A549 (cell line): ENCODE measurements at regions not wholly inside any gene's neighbourhood (a gene's known extent, or its start where the extent isn't known, plus 50 kb on each side); places are given as distances from the start of the nearest gene placed in this dataset.

ENCODE experiments used
- ATAC-seq, 2 experiments: fragments of 200-7000 bp in 1 of 2; fragments of >200 bp in 1 of 2; cut with Nextera tagmentation in 1 of 2; cut with Tn5 transposase in 1 of 2; 3 replicates each; pipeline versions ENCODE4 v1.8.0 to v1.9.1; 2018 to 2020; ENCODE audit warnings: mild to moderate bottlenecking in 1 of 2, moderate library complexity in 1 of 2
- CTCF ChIA-PET: fragments of 300-600 bp; sonication (Branson Sonifier 250); formaldehyde crosslinking; extraction: SDS; loops from one replicate; lab custom pipeline; 2021; ENCODE audit warnings: antibody characterized with exemption, inconsistent platforms; lab: Yijun Ruan, JAX
- POLR2A ChIA-PET: fragments of 350-600 bp; formaldehyde crosslinking; extraction: SDS; loops from one replicate; lab custom pipeline; 2021; ENCODE audit warnings: antibody characterized with exemption, inconsistent platforms; lab: Yijun Ruan, JAX
- DNase-seq, 2 experiments: peaks; one replicate each; pipeline versions ENCODE4 v3.0.0 to v3.0.0-alpha.2; 2011 to 2016; ENCODE audit warnings: low read depth in 1 of 2, low spot score in 1 of 2
- FAIRE-seq: peaks from 2 replicates; lab custom pipeline; 2011; peaks lifted over from hg19 to GRCh38; lab: Jason Lieb, UNC
- H3K27ac ChIP-seq, 2 experiments: fragments of >200 bp; sonication (Bioruptor Twin); formaldehyde crosslinking; 3 replicates each; pipeline ENCODE4 v1.5.1; 2016 to 2017
- H3K4me1 ChIP-seq: fragments of >200 bp; sonication (Bioruptor Twin); formaldehyde crosslinking; 3 replicates; pipeline ENCODE4 v1.6.1; 2016
- H3K4me2 ChIP-seq: fragments of >200 bp; sonication (Bioruptor Twin); formaldehyde crosslinking; 3 replicates; pipeline ENCODE4 v1.6.1; 2016
- H3K4me3 ChIP-seq: fragments of >200 bp; sonication (Bioruptor Twin); formaldehyde crosslinking; 3 replicates; pipeline ENCODE4 v1.5.1; 2016
- H3K9me3 ChIP-seq: fragments of >200 bp; sonication (Bioruptor Twin); formaldehyde crosslinking; 3 replicates; pipeline ENCODE4 v1.6.1; 2016
- CBX8 ChIP-seq: fragments of 200-600 bp; sonication (generic); IDR thresholded peaks from 2 replicates; pipeline ENCODE4 v1.6.1; 2016
- CHD4 ChIP-seq: fragments of 200-600 bp; sonication (generic); IDR thresholded peaks from 2 replicates; pipeline ENCODE4 v1.6.1; 2016; ENCODE audit warnings: antibody characterized with exemption, mild to moderate bottlenecking, borderline replicate concordance
- EHF ChIP-seq: fragments of 250-450 bp; sonication (Bioruptor Pico); IDR thresholded peaks from 2 replicates; pipeline ENCODE4 v1.5.0; 2020; ENCODE audit warnings: mild to moderate bottlenecking
- EP300 ChIP-seq, 2 experiments: fragments of >200 bp; sonication (Bioruptor Twin); formaldehyde crosslinking; IDR thresholded peaks; 2 replicates in 1 of 2; 3 replicates in 1 of 2; pipeline ENCODE4 v1.6.1; 2016 to 2017
- HEYL ChIP-seq: fragments of 250-450 bp; sonication (Bioruptor Pico); IDR thresholded peaks from 2 replicates; pipeline ENCODE4 v1.8.0; 2021; ENCODE audit warnings: mild to moderate bottlenecking, moderate library complexity
- HOXA7 ChIP-seq: fragments of 250-450 bp; sonication (Bioruptor Pico); IDR thresholded peaks from 2 replicates; pipeline ENCODE4 v1.5.0; 2020; ENCODE audit warnings: mild to moderate bottlenecking, moderate library complexity
- JUN ChIP-seq, 2 experiments: fragments of >200 bp; sonication (Bioruptor Twin); formaldehyde crosslinking; IDR thresholded peaks; 2 replicates in 1 of 2; 3 replicates in 1 of 2; pipeline ENCODE4 v1.6.1; 2016 to 2017
- KDM1A ChIP-seq: fragments of 200-600 bp; sonication (generic); IDR thresholded peaks from 2 replicates; pipeline ENCODE4 v1.6.1; 2016; ENCODE audit warnings: low read depth, mild to moderate bottlenecking
- MAZ ChIP-seq: fragments of 150-350 bp; IDR thresholded peaks from 2 replicates; pipeline ENCODE4 v1.6.1; 2014; ENCODE audit warnings: antibody characterized with exemption, low read depth, low read length, borderline replicate concordance
- MYC ChIP-seq: IDR thresholded peaks from 2 replicates; pipeline ENCODE4 v1.6.1; 2012; ENCODE audit warnings: mild to moderate bottlenecking, inconsistent platforms, low read length, improper control_type of control experiment, borderline replicate concordance
- NPAS2 ChIP-seq: fragments of 250-450 bp; sonication (Bioruptor Pico); IDR thresholded peaks from 2 replicates; pipeline ENCODE4 v1.8.0; 2022; ENCODE audit warnings: mild to moderate bottlenecking, moderate library complexity, borderline replicate concordance
- PBX3 ChIP-seq: IDR thresholded peaks from 2 replicates; pipeline ENCODE4 v1.6.1; 2012
- POLR2A ChIP-seq: IDR thresholded peaks from 2 replicates; pipeline ENCODE4 v1.6.1; 2012; ENCODE audit warnings: mild to moderate bottlenecking, low read length
- RAD21 ChIP-seq, 2 experiments: fragments of >200 bp in 1 of 2; sonication (Bioruptor Twin) in 1 of 2; formaldehyde crosslinking in 1 of 2; IDR thresholded peaks in 1 of 2; conservative IDR thresholded peaks in 1 of 2; 2 replicates in 1 of 2; 3 replicates in 1 of 2; pipeline ENCODE4 v1.6.1; 2012 to 2018; ENCODE audit warnings: inconsistent platforms in 1 of 2
- RARB ChIP-seq: fragments of 250-450 bp; sonication (Bioruptor Pico); IDR thresholded peaks from 2 replicates; pipeline ENCODE4 v1.8.0; 2021; ENCODE audit warnings: mild to moderate bottlenecking, moderate library complexity
- RCOR1 ChIP-seq: fragments of 150-350 bp; IDR thresholded peaks from 2 replicates; pipeline ENCODE4 v1.6.1; 2014; ENCODE audit warnings: antibody characterized with exemption, low read length, low read depth
- SMC3 ChIP-seq: fragments of >200 bp; sonication (Bioruptor Twin); formaldehyde crosslinking; IDR thresholded peaks from 3 replicates; pipeline ENCODE4 v1.6.1; 2018; ENCODE audit warnings: inconsistent platforms
- SREBF2 ChIP-seq: fragments of 450-650 bp; IDR thresholded peaks from 2 replicates; pipeline ENCODE4 v1.6.1; 2014; ENCODE audit warnings: mild to moderate bottlenecking, moderate library complexity
- TP53 ChIP-seq: fragments of 250-450 bp; sonication (Bioruptor Pico); IDR thresholded peaks from 2 replicates; pipeline ENCODE4 v1.5.0; 2021; ENCODE audit warnings: mild to moderate bottlenecking, moderate library complexity
- ZFP36 ChIP-seq: fragments of 450-650 bp; IDR thresholded peaks from 2 replicates; pipeline ENCODE4 v1.6.1; 2014; ENCODE audit warnings: borderline replicate concordance; ENCODE audit not compliant: partially characterized antibody
- ZSCAN20 ChIP-seq: fragments of 250-450 bp; sonication (Bioruptor Pico); IDR thresholded peaks from 2 replicates; pipeline ENCODE4 v1.8.0; 2022; ENCODE audit warnings: mild to moderate bottlenecking, moderate library complexity
- WGBS: methylation state at CpG from one replicate; pipeline ENCODE4 v1.1.6; 2017; ENCODE audit errors: missing lambda C conversion rate; 5-methylcytosine and 5-hydroxymethylcytosine counted together
- TF ChIP-seq, protein P1 (sequence below): fragments of >200 bp; sonication (Bioruptor Twin); formaldehyde crosslinking; IDR thresholded peaks from 3 replicates; pipeline ENCODE4 v1.6.1; 2016
- TF ChIP-seq, protein P2 (sequence below): fragments of 200-600 bp; sonication (generic); IDR thresholded peaks from 2 replicates; pipeline ENCODE4 v1.6.1; 2016; ENCODE audit warnings: antibody characterized with exemption, mild to moderate bottlenecking, moderate library complexity
- TF ChIP-seq, protein P3 (sequence below): fragments of 250-450 bp; sonication (Bioruptor Pico); IDR thresholded peaks from 2 replicates; pipeline ENCODE4 v1.5.0; 2020; ENCODE audit warnings: low read depth, mild to moderate bottlenecking, moderate library complexity
- TF ChIP-seq, protein P4 (sequence below): fragments of >200 bp; sonication (Bioruptor Twin); formaldehyde crosslinking; IDR thresholded peaks from 2 replicates; pipeline ENCODE4 v1.6.1; 2016
- TF ChIP-seq, protein P5 (sequence below): fragments of 150-350 bp; IDR thresholded peaks from 2 replicates; pipeline ENCODE4 v1.6.1; 2014; ENCODE audit warnings: low read depth, mild to moderate bottlenecking, low read length
- TF ChIP-seq, protein P6 (sequence below): fragments of >200 bp; sonication (Bioruptor Twin); formaldehyde crosslinking; IDR thresholded peaks from 3 replicates; pipeline ENCODE4 v1.5.1; 2016

GRCh38 chr13:111541345-111541744, 220.9 kb downstream of the TEX29 start:
- WGBS, result 26% methylated on average over 11 of the region's 11 CpGs
- FAIRE-seq (no peak), ATAC-seq (no peak), DNase-seq (no peak)
- no peak overlapping the region for H3K4me2 ChIP-seq
- no peaks in the 10 kb centered on the region; the same call in 2 of the 3 replicates for H3K9me3 ChIP-seq
- H3K27ac ChIP-seq, result no peak overlapping the region
- no peaks in the 10 kb centered on the region for H3K4me1 ChIP-seq
- H3K4me3 ChIP-seq, result no peak overlapping the region
- CTCF ChIA-PET, result interaction anchor here (0.6 kb wide), 1 partner anchor 1062 kb away, joined by 4 read pairs; no protein-coding TSS in a partner anchor
- no peak for TF ChIP-seq SREBF2
- no peak for TF ChIP-seq NPAS2 (CRISPR knock-in tag)
- TF ChIP-seq HEYL, result no peak
- TF ChIP-seq, protein P1, sequence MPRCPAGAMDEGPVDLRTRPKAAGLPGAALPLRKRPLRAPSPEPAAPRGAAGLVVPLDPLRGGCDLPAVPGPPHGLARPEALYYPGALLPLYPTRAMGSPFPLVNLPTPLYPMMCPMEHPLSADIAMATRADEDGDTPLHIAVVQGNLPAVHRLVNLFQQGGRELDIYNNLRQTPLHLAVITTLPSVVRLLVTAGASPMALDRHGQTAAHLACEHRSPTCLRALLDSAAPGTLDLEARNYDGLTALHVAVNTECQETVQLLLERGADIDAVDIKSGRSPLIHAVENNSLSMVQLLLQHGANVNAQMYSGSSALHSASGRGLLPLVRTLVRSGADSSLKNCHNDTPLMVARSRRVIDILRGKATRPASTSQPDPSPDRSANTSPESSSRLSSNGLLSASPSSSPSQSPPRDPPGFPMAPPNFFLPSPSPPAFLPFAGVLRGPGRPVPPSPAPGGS, result no peak
- no peak for TF ChIP-seq EP300 (IDR thresholded peaks at IDR 0.05)
- no peak for TF ChIP-seq ZFP36
- no peak for TF ChIP-seq CBX8
- TF ChIP-seq JUN (IDR thresholded peaks at IDR 0.05), result no peak
- no peak for TF ChIP-seq ZSCAN20 (CRISPR knock-in tag)
- no peak for TF ChIP-seq EHF (CRISPR knock-in tag)
- no peak for TF ChIP-seq POLR2A
- TF ChIP-seq, protein P2, sequence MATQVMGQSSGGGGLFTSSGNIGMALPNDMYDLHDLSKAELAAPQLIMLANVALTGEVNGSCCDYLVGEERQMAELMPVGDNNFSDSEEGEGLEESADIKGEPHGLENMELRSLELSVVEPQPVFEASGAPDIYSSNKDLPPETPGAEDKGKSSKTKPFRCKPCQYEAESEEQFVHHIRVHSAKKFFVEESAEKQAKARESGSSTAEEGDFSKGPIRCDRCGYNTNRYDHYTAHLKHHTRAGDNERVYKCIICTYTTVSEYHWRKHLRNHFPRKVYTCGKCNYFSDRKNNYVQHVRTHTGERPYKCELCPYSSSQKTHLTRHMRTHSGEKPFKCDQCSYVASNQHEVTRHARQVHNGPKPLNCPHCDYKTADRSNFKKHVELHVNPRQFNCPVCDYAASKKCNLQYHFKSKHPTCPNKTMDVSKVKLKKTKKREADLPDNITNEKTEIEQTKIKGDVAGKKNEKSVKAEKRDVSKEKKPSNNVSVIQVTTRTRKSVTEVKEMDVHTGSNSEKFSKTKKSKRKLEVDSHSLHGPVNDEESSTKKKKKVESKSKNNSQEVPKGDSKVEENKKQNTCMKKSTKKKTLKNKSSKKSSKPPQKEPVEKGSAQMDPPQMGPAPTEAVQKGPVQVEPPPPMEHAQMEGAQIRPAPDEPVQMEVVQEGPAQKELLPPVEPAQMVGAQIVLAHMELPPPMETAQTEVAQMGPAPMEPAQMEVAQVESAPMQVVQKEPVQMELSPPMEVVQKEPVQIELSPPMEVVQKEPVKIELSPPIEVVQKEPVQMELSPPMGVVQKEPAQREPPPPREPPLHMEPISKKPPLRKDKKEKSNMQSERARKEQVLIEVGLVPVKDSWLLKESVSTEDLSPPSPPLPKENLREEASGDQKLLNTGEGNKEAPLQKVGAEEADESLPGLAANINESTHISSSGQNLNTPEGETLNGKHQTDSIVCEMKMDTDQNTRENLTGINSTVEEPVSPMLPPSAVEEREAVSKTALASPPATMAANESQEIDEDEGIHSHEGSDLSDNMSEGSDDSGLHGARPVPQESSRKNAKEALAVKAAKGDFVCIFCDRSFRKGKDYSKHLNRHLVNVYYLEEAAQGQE, result no peak
- TF ChIP-seq MYC, result no peak
- TF ChIP-seq RCOR1, result no peak
- no peak for TF ChIP-seq KDM1A
- TF ChIP-seq, protein P3, sequence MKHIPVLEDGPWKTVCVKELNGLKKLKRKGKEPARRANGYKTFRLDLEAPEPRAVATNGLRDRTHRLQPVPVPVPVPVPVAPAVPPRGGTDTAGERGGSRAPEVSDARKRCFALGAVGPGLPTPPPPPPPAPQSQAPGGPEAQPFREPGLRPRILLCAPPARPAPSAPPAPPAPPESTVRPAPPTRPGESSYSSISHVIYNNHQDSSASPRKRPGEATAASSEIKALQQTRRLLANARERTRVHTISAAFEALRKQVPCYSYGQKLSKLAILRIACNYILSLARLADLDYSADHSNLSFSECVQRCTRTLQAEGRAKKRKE (CRISPR knock-in tag), result no peak
- no peak for TF ChIP-seq PBX3
- POLR2A ChIA-PET, result no interaction called here

DNA sequence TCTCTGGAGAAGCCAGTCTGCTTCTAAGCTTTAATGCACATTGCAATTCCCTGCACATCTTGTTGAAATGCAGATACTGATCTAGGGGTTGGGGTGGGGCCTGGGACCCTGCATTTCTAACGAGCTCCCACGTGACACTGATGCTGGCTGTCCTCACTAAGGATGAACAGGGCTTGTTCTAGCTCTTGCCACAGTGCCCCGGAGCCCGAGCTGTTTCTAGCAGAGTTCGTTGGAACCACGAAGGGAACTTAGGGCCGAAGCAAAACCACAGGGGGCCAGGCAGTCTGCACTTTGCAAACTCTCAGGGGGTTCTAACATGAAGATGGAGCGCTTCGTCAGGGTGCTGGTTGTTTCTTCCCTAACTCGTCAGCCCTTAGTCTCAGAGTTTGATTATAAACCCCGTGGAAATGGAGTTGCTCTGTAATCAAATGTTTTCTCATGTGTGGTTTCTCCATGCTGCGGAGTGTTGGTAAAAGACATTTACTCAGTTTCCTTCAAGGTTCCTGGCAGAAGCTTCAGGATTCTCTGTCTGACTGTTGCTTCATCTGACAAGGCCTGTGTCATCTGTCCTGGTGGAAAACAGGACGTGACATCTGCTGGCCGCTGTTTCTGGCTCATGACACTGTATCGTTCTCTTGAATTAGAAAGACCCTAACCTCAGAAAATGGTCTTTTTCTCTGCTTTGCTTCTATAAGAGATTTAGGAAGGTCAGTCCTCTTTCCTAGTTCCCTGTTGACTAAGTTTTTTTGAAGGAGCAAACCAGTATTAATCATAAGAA, 221.5 kb downstream of the TEX29 start:
- ChIA-PET CTCF (interaction anchor here (0.6 kb wide), 1 partner anchor 1062 kb away, joined by 4 read pairs; no protein-coding TSS in a partner anchor), POLR2A (no interaction called here)
- no peak for DNase-seq
- WGBS, result 39% methylated on average over 9 of the region's 15 CpGs
- no peaks in the 10 kb centered on the region; the same call in 2 of the 3 replicates for H3K9me3 ChIP-seq
- no peak overlapping the region for H3K4me2 ChIP-seq
- no peak overlapping the region for H3K4me3 ChIP-seq
- H3K27ac ChIP-seq, result no peak overlapping the region
- FAIRE-seq, result no peak
- no peak for ATAC-seq
- no peaks in the 10 kb centered on the region for H3K4me1 ChIP-seq
- TF ChIP-seq SREBF2, result no peak
- no peak for TF ChIP-seq RAD21 (conservative IDR thresholded peaks at IDR 0.05 in 1 of 2, IDR thresholded peaks at IDR 0.05 in 1 of 2)
- TF ChIP-seq HEYL, result no peak
- no peak for TF ChIP-seq RARB (CRISPR knock-in tag)
- no peak for TF ChIP-seq MAZ
- TF ChIP-seq JUN (IDR thresholded peaks at IDR 0.05), result no peak
- no peak for TF ChIP-seq SMC3
- TF ChIP-seq, protein P4, sequence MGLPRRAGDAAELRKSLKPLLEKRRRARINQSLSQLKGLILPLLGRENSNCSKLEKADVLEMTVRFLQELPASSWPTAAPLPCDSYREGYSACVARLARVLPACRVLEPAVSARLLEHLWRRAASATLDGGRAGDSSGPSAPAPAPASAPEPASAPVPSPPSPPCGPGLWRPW, result no peak
- TF ChIP-seq EP300 (IDR thresholded peaks at IDR 0.05), result no peak
- no peak for TF ChIP-seq CHD4
- TF ChIP-seq HOXA7 (CRISPR knock-in tag), result no peak
- TF ChIP-seq, protein P5, sequence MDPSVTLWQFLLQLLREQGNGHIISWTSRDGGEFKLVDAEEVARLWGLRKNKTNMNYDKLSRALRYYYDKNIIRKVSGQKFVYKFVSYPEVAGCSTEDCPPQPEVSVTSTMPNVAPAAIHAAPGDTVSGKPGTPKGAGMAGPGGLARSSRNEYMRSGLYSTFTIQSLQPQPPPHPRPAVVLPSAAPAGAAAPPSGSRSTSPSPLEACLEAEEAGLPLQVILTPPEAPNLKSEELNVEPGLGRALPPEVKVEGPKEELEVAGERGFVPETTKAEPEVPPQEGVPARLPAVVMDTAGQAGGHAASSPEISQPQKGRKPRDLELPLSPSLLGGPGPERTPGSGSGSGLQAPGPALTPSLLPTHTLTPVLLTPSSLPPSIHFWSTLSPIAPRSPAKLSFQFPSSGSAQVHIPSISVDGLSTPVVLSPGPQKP, result no peak
- no peak for TF ChIP-seq TP53 (CRISPR knock-in tag)
- TF ChIP-seq, protein P6, sequence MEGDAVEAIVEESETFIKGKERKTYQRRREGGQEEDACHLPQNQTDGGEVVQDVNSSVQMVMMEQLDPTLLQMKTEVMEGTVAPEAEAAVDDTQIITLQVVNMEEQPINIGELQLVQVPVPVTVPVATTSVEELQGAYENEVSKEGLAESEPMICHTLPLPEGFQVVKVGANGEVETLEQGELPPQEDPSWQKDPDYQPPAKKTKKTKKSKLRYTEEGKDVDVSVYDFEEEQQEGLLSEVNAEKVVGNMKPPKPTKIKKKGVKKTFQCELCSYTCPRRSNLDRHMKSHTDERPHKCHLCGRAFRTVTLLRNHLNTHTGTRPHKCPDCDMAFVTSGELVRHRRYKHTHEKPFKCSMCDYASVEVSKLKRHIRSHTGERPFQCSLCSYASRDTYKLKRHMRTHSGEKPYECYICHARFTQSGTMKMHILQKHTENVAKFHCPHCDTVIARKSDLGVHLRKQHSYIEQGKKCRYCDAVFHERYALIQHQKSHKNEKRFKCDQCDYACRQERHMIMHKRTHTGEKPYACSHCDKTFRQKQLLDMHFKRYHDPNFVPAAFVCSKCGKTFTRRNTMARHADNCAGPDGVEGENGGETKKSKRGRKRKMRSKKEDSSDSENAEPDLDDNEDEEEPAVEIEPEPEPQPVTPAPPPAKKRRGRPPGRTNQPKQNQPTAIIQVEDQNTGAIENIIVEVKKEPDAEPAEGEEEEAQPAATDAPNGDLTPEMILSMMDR, result no peak
